ENCODE measurements at regions not wholly inside any gene's neighbourhood (a gene's known extent, or its start where the extent isn't known, plus 50 kb on each side); places are given as distances from the start of the nearest gene placed in this dataset.

DNA sequence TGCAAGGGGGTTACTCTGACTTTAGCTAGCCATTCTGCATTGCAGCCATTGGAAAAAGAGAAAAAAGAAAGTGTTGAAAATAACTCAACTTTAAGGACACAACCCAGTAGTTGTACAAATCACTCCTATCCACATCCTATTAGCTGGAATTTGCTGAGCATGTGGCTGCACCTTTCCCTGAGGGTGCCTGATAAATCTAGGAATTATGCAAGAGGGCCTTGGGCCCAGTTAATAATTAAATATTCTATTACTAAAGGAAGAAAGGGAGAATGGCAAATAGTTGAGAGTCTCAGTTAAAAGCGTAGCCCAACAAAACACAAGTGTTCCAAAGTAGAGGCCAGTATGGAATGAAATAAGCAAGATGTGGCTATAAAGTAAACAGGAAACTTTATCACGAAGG, 200.9 kb upstream of the CNTNAP2 start:
- no peak for TF ChIP-seq CTCF (IDR thresholded peaks at IDR 0.05)
- H3K9me3 ChIP-seq = peaks cover 2% of the 10 kb centered on the region
- H3K36me3 ChIP-seq = no peaks in the 10 kb centered on the region
- H3K27me3 ChIP-seq = no peaks in the 10 kb centered on the region
- H3K4me3 ChIP-seq (ENCODE audit: low read depth in 1 of 2, low read length in 1 of 2) = no peak overlapping the region
- H3K27ac ChIP-seq = no peak overlapping the region
- no peaks in the 10 kb centered on the region for H3K4me1 ChIP-seq (ENCODE audit: control insufficient read depth in 1 of 2, insufficient read depth in 1 of 2, low read depth in 1 of 2, low read length in 1 of 2)

GRCh38 chr7:145909991-145910513, 206.5 kb upstream of the CNTNAP2 start:
- Histone ChIP-seq H3K9me3 (peaks cover 2% of the 10 kb centered on the region), H3K27me3 (no peaks in the 10 kb centered on the region), H3K36me3 (no peaks in the 10 kb centered on the region), H3K4me3 (ENCODE audit: low read depth in 1 of 2, low read length in 1 of 2) (no peak overlapping the region), H3K27ac (no peak overlapping the region), H3K4me1 (ENCODE audit: control insufficient read depth in 1 of 2, insufficient read depth in 1 of 2, low read depth in 1 of 2, low read length in 1 of 2) (no peaks in the 10 kb centered on the region)
- no peak for TF ChIP-seq CTCF (IDR thresholded peaks at IDR 0.05)

GRCh38 chr7:145903658-145904057, 212.9 kb upstream of the CNTNAP2 start:
- Histone ChIP-seq H3K4me1 (ENCODE audit: control insufficient read depth in 1 of 2, insufficient read depth in 1 of 2, low read depth in 1 of 2, low read length in 1 of 2) (no peaks in the 10 kb centered on the region), H3K27ac (no peak overlapping the region), H3K9me3 (no peaks in the 10 kb centered on the region), H3K4me3 (ENCODE audit: low read depth in 1 of 2, low read length in 1 of 2) (no peak overlapping the region), H3K36me3 (no peaks in the 10 kb centered on the region), H3K27me3 (no peaks in the 10 kb centered on the region)
- no peak for TF ChIP-seq CTCF (IDR thresholded peaks at IDR 0.05)

- Histone ChIP-seq H3K4me1 (ENCODE audit: control insufficient read depth in 1 of 2, insufficient read depth in 1 of 2, low read depth in 1 of 2, low read length in 1 of 2) (no peaks in the 10 kb centered on the region), H3K36me3 (no peaks in the 10 kb centered on the region), H3K27ac (no peak overlapping the region), H3K4me3 (ENCODE audit: low read depth in 1 of 2, low read length in 1 of 2) (no peak overlapping the region), H3K9me3 (no peaks in the 10 kb centered on the region), H3K27me3 (no peaks in the 10 kb centered on the region)
- TF ChIP-seq CTCF (IDR thresholded peaks at IDR 0.05) = no peak
Measured at GRCh38 chr7:145902123-145902522, 214.5 kb upstream of the CNTNAP2 start.

- Histone ChIP-seq H3K4me1 (ENCODE audit: control insufficient read depth in 1 of 2, insufficient read depth in 1 of 2, low read depth in 1 of 2, low read length in 1 of 2) (no peaks in the 10 kb centered on the region), H3K27ac (no peak overlapping the region), H3K36me3 (no peaks in the 10 kb centered on the region), H3K9me3 (no peaks in the 10 kb centered on the region), H3K27me3 (no peaks in the 10 kb centered on the region), H3K4me3 (ENCODE audit: low read depth in 1 of 2, low read length in 1 of 2) (no peak overlapping the region)
- TF ChIP-seq CTCF (IDR thresholded peaks at IDR 0.05) = no peak
Measured at GRCh38 chr7:145899938-145900337, 216.7 kb upstream of the CNTNAP2 start.

All from neutrophil (primary cell).